ENCODE measurements at regions not wholly inside any gene's neighbourhood (a gene's known extent, or its start where the extent isn't known, plus 50 kb on each side); places are given as distances from the start of the nearest gene placed in this dataset.

GRCh38 chr5:143613329-143613728 is 198.6 kb upstream of the HMHB1 start:
- H3K36me3 Mint-ChIP-seq, result peaks cover 1 to 5% of the 10 kb centered on the region in 2 donors
- Histone ChIP-seq H3K4me2 (replicated peaks; ENCODE audit: extremely low read depth, low read length, poor library complexity, severe bottlenecking) (no peak overlapping the region), H4K20me1 (ENCODE audit: insufficient read depth, low read length) (no peaks in the 10 kb centered on the region), H3K79me2 (ENCODE audit: insufficient read depth, low read length) (no peaks in the 10 kb centered on the region), H2AFZ (ENCODE audit: insufficient read depth, low read depth, low read length, poor library complexity, severe bottlenecking) (no peak overlapping the region), H3K4me1 (ENCODE audit: control insufficient read depth in 1 of 2, insufficient read depth in 2 of 2, low read length in 2 of 2) (peaks cover 6 to 11% of the 10 kb centered on the region in 2 donors), H3K9ac (ENCODE audit: insufficient read depth, low read length, poor library complexity, severe bottlenecking) (no peak overlapping the region), H3K9me3 (replicated peaks in 1 of 2; ENCODE audit: control insufficient read depth in 1 of 2, insufficient read depth in 1 of 2, low read length in 2 of 2) (no peaks in the 10 kb centered on the region), H3K36me3 (replicated peaks in 1 of 2; ENCODE audit: control insufficient read depth in 1 of 2, insufficient read depth in 2 of 2, low read length in 2 of 2) (no peaks in the 10 kb centered on the region), H3K27me3 (ENCODE audit: control insufficient read depth in 2 of 2, insufficient read depth in 2 of 2, low read length in 2 of 2) (no peaks in the 10 kb centered on the region), H3K27ac (ENCODE audit: low read depth in 1 of 2, low read length in 2 of 2) (no peak overlapping the region), H3K4me3 (replicated peaks in 1 of 3; ENCODE audit: low read depth in 2 of 3, low read length in 3 of 3) (no peak overlapping the region)
- H3K4me3 Mint-ChIP-seq, result no peak overlapping the region
- H3K9me3 Mint-ChIP-seq, result peaks cover 0 to 12% (median 9%) of the 10 kb centered on the region in 7 donors
- intact Hi-C loops (cut with micrococcal nuclease), result no loop called here
- H3K27me3 Mint-ChIP-seq (ENCODE audit: low read depth in 3 of 3), result no peaks in the 10 kb centered on the region
- H3K4me1 Mint-ChIP-seq, result peaks cover 9% of the 10 kb centered on the region
- TF ChIP-seq, protein P1, sequence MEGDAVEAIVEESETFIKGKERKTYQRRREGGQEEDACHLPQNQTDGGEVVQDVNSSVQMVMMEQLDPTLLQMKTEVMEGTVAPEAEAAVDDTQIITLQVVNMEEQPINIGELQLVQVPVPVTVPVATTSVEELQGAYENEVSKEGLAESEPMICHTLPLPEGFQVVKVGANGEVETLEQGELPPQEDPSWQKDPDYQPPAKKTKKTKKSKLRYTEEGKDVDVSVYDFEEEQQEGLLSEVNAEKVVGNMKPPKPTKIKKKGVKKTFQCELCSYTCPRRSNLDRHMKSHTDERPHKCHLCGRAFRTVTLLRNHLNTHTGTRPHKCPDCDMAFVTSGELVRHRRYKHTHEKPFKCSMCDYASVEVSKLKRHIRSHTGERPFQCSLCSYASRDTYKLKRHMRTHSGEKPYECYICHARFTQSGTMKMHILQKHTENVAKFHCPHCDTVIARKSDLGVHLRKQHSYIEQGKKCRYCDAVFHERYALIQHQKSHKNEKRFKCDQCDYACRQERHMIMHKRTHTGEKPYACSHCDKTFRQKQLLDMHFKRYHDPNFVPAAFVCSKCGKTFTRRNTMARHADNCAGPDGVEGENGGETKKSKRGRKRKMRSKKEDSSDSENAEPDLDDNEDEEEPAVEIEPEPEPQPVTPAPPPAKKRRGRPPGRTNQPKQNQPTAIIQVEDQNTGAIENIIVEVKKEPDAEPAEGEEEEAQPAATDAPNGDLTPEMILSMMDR (IDR thresholded peaks at IDR 0.05), result no peak
- DNase-seq, result no peak
- WGBS (ENCODE audit: insufficient coverage), result no CpG with 5 or more reads among the region's 3 CpGs
- H3K27ac Mint-ChIP-seq, result no peak overlapping the region

DNA sequence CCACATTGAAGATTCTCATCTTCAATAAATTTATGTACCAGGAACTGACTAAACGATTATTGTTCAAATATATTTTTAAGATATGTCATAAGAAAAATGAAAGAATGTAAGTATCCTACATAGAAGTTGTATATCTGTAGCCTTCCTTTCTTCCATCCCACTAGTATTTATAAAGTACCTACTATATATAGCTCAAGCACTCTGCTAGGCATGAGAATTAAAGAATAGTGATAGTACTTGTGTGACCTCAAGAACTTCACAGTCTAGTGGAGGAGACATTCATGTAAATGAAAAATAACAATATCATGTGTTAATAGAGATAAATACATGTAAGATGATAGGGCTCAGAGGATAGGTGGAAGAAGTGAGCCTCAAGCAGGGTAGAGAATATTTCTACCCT is 201.0 kb upstream of the HMHB1 start:
- no peaks in the 10 kb centered on the region for H3K36me3 ChIP-seq (replicated peaks in 1 of 2; ENCODE audit: control insufficient read depth in 1 of 2, insufficient read depth in 2 of 2, low read length in 2 of 2)
- H3K4me1 ChIP-seq (ENCODE audit: control insufficient read depth in 1 of 2, insufficient read depth in 2 of 2, low read length in 2 of 2), result peaks cover 14 to 23% of the 10 kb centered on the region in 2 donors
- H3K27ac ChIP-seq (ENCODE audit: low read depth in 1 of 2, low read length in 2 of 2), result no peak overlapping the region
- intact Hi-C loops (cut with micrococcal nuclease), result no loop called here
- no peak overlapping the region for H3K9ac ChIP-seq (ENCODE audit: insufficient read depth, low read length, poor library complexity, severe bottlenecking)
- no peak overlapping the region for H3K4me2 ChIP-seq (replicated peaks; ENCODE audit: extremely low read depth, low read length, poor library complexity, severe bottlenecking)
- H3K4me3 ChIP-seq (replicated peaks in 1 of 3; ENCODE audit: low read depth in 2 of 3, low read length in 3 of 3), result no peak overlapping the region
- Mint-ChIP-seq H3K36me3 (peaks cover 1 to 5% of the 10 kb centered on the region in 2 donors), H3K9me3 (peaks cover 0 to 13% (median 10%) of the 10 kb centered on the region in 7 donors), H3K27ac (no peak overlapping the region), H3K4me1 (peaks cover 17% of the 10 kb centered on the region), H3K27me3 (ENCODE audit: low read depth in 3 of 3) (peaks cover 0 to 1% (median 0%) of the 10 kb centered on the region in 3 donors), H3K4me3 (no peak overlapping the region)
- H3K27me3 ChIP-seq (ENCODE audit: control insufficient read depth in 2 of 2, insufficient read depth in 2 of 2, low read length in 2 of 2), result no peaks in the 10 kb centered on the region
- no peak for DNase-seq
- no peaks in the 10 kb centered on the region for H4K20me1 ChIP-seq (ENCODE audit: insufficient read depth, low read length)
- no CpG with 5 or more reads among the region's 1 CpG for WGBS (ENCODE audit: insufficient coverage)
- TF ChIP-seq, protein P1 (IDR thresholded peaks at IDR 0.05), result no peak
- no peak overlapping the region for H2AFZ ChIP-seq (ENCODE audit: insufficient read depth, low read depth, low read length, poor library complexity, severe bottlenecking)
- no peaks in the 10 kb centered on the region for H3K79me2 ChIP-seq (ENCODE audit: insufficient read depth, low read length)
- H3K9me3 ChIP-seq (replicated peaks in 1 of 2; ENCODE audit: control insufficient read depth in 1 of 2, insufficient read depth in 1 of 2, low read length in 2 of 2), result no peaks in the 10 kb centered on the region
